ENCODE measurements at regions not wholly inside any gene's neighbourhood (a gene's known extent, or its start where the extent isn't known, plus 50 kb on each side); places are given as distances from the start of the nearest gene placed in this dataset.

DNA sequence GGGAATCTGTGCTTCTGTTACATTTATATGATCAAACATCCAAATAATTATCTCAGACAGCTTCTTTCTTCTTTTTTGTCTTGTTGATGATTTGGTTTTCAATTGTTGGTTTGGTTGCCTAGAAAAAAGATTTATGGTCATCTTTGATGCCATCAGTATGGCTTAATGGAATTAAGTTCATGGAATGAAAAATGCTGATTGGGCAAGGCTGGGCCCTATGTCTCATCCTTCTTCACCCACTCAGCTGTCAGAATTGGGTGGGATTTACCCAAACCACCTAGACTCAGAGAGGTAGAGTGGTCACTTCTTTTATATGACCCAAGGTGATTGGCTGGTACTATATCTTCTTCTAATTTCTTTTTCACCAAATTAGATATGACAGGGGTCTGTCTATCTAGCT lies 258.3 kb downstream of the DOK5 start:
- peaks cover 86% of the 10 kb centered on the region for H3K9me3 Mint-ChIP-seq
- Histone ChIP-seq H3K4me2 (no peak overlapping the region), H3K4me3 (no peak overlapping the region), H2AFZ (no peak overlapping the region), H3K79me2 (replicated peaks; ENCODE audit: insufficient read depth) (no peaks in the 10 kb centered on the region), H3K36me3 (ENCODE audit: insufficient read depth) (peaks cover 5% of the 10 kb centered on the region), H3K27ac (ENCODE audit: low read depth) (no peak overlapping the region), H3K27me3 (ENCODE audit: insufficient read depth) (no peaks in the 10 kb centered on the region), H4K20me1 (replicated peaks; ENCODE audit: insufficient read depth) (no peaks in the 10 kb centered on the region), H3K4me1 (ENCODE audit: insufficient read depth) (no peaks in the 10 kb centered on the region), H3K9me2 (ENCODE audit: insufficient read depth) (no peaks in the 10 kb centered on the region), H3F3A (replicated peaks; ENCODE audit: low read depth) (no peaks in the 10 kb centered on the region)
- peaks cover 3% of the 10 kb centered on the region for H3K27me3 Mint-ChIP-seq (ENCODE audit: insufficient read depth, low read depth, poor library complexity)
- no peak for TF ChIP-seq POLR2AphosphoS5 (IDR thresholded peaks at IDR 0.05; ENCODE audit: low read depth)
- TF ChIP-seq NANOG (IDR thresholded peaks at IDR 0.05; ENCODE audit: borderline replicate concordance): no peak
- TF ChIP-seq CREB1 (CRISPR knock-in tag; IDR thresholded peaks at IDR 0.05; ENCODE audit: low read depth): no peak
- TF ChIP-seq ETS1 (IDR thresholded peaks at IDR 0.05): no peak
- no peak for TF ChIP-seq EZH2phosphoT487 (IDR thresholded peaks at IDR 0.05; ENCODE audit: unreplicated experiment)
- no peak overlapping the region for H3K4me3 Mint-ChIP-seq
- H3K27ac Mint-ChIP-seq: no peak overlapping the region
- H3K4me1 Mint-ChIP-seq: no peaks in the 10 kb centered on the region
- DNase-seq (ENCODE audit: low spot score) (no peak), ATAC-seq (no peak)
- peaks cover 15% of the 10 kb centered on the region for H3K36me3 Mint-ChIP-seq (ENCODE audit: low read depth)

GRCh38 chr20:54727490-54727889 lies 252.1 kb downstream of the DOK5 start:
- Histone ChIP-seq H3K4me3 (no peak overlapping the region), H3F3A (replicated peaks; ENCODE audit: low read depth) (no peaks in the 10 kb centered on the region), H3K27me3 (ENCODE audit: insufficient read depth) (no peaks in the 10 kb centered on the region), H3K4me1 (ENCODE audit: insufficient read depth) (no peaks in the 10 kb centered on the region), H3K27ac (ENCODE audit: low read depth) (no peak overlapping the region), H3K79me2 (replicated peaks; ENCODE audit: insufficient read depth) (no peaks in the 10 kb centered on the region), H3K9me2 (ENCODE audit: insufficient read depth) (no peaks in the 10 kb centered on the region), H4K20me1 (replicated peaks; ENCODE audit: insufficient read depth) (no peaks in the 10 kb centered on the region), H3K4me2 (no peak overlapping the region), H3K36me3 (ENCODE audit: insufficient read depth) (peaks cover 11% of the 10 kb centered on the region), H2AFZ (no peak overlapping the region)
- Mint-ChIP-seq H3K27ac (no peak overlapping the region), H3K36me3 (ENCODE audit: low read depth) (peaks cover 26% of the 10 kb centered on the region), H3K9me3 (peaks cover 92% of the 10 kb centered on the region), H3K27me3 (ENCODE audit: insufficient read depth, low read depth, poor library complexity) (peaks cover 3% of the 10 kb centered on the region), H3K4me1 (no peaks in the 10 kb centered on the region), H3K4me3 (no peak overlapping the region)
- no peak for ATAC-seq
- DNase-seq (ENCODE audit: low spot score): no peak
- TF ChIP-seq POLR2AphosphoS5 (IDR thresholded peaks at IDR 0.05; ENCODE audit: low read depth): no peak
- TF ChIP-seq NANOG (IDR thresholded peaks at IDR 0.05; ENCODE audit: borderline replicate concordance): no peak
- TF ChIP-seq ETS1 (IDR thresholded peaks at IDR 0.05): no peak

GRCh38 chr20:54726687-54727300 lies 251.4 kb downstream of the DOK5 start:
- H4K20me1 ChIP-seq (replicated peaks; ENCODE audit: insufficient read depth): no peaks in the 10 kb centered on the region
- no peak overlapping the region for H3K4me3 Mint-ChIP-seq
- ATAC-seq: no peak
- TF ChIP-seq CTCF (conservative IDR thresholded peaks at IDR 0.05; ENCODE audit: low read depth in 2 of 2) (no peak), EZH2phosphoT487 (IDR thresholded peaks at IDR 0.05; ENCODE audit: unreplicated experiment) (no peak)

More at GRCh38 chr20:54726687-54727300, 251.4 kb downstream of the DOK5 start:
- peaks cover 11% of the 10 kb centered on the region for H3K36me3 ChIP-seq (ENCODE audit: insufficient read depth)
- no peak overlapping the region for H3K27ac Mint-ChIP-seq
- no peak overlapping the region for H3K27ac ChIP-seq (ENCODE audit: low read depth)
- peaks cover 3% of the 10 kb centered on the region for H3K27me3 Mint-ChIP-seq (ENCODE audit: insufficient read depth, low read depth, poor library complexity)
- H3F3A ChIP-seq (replicated peaks; ENCODE audit: low read depth): no peaks in the 10 kb centered on the region
- H3K79me2 ChIP-seq (replicated peaks; ENCODE audit: insufficient read depth): no peaks in the 10 kb centered on the region
- DNase-seq (ENCODE audit: low spot score): no peak
- H3K9me3 Mint-ChIP-seq: peaks cover 94% of the 10 kb centered on the region
- no peaks in the 10 kb centered on the region for H3K9me2 ChIP-seq (ENCODE audit: insufficient read depth)
- H2AFZ ChIP-seq: no peak overlapping the region
- no peaks in the 10 kb centered on the region for H3K4me1 Mint-ChIP-seq
- no peak overlapping the region for H3K4me3 ChIP-seq
- H3K27me3 ChIP-seq (ENCODE audit: insufficient read depth): no peaks in the 10 kb centered on the region
- H3K4me2 ChIP-seq: no peak overlapping the region
- H3K36me3 Mint-ChIP-seq (ENCODE audit: low read depth): peaks cover 29% of the 10 kb centered on the region
- H3K4me1 ChIP-seq (ENCODE audit: insufficient read depth): no peaks in the 10 kb centered on the region

All from GM23338 (cell line).